Fibroblast of villous mesenchyme (primary cell): ENCODE measurements at regions not wholly inside any gene's neighbourhood (a gene's known extent, or its start where the extent isn't known, plus 50 kb on each side); places are given as distances from the start of the nearest gene placed in this dataset.

Experiments
- DNase-seq: peaks from one replicate; pipeline ENCODE4 v3.0.0-alpha.2; 2010; ENCODE audit warnings: low read depth
- H3K4me3 ChIP-seq: 2 replicates; pipeline ENCODE4 v1.5.1; 2011; ENCODE audit warnings: low read depth, mild to moderate bottlenecking, low read length
- TF ChIP-seq, protein P1 (sequence below): IDR thresholded peaks from 2 replicates; pipeline ENCODE4 v1.5.1; 2012; ENCODE audit warnings: low read depth, mild to moderate bottlenecking, low read length; ENCODE audit not compliant: insufficient read depth

DNA sequence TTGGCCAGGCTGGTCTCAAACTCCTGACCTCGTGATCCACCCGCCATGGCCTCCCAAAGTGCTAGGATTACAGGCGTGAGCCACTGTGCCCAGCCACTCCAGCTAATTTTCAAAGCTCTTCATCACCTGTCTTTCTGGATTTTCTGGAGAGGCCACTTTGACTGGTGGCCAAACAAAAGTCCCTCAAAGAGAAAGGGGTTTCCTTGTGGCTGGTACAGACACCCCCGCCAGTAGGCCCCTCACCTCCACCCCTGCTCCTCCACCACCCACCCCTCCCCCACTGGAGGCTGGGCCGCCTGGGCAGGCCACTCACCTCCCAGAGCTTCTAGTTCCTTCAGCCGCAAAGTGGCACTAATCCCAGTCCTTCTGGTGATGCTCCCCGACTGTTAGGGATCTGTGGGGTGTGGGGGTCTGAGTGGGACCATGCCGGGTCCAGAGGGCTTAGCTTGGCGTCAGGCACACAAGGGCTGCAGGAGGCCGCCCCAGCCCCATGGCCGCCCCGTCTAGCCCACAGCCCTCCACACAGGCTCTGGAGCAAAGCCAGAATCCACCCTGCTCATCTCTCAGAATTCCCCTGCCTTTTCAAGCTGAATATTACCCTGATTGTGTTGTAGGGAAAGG lies 182.0 kb upstream of the IER5L start:
- TF ChIP-seq, protein P1, sequence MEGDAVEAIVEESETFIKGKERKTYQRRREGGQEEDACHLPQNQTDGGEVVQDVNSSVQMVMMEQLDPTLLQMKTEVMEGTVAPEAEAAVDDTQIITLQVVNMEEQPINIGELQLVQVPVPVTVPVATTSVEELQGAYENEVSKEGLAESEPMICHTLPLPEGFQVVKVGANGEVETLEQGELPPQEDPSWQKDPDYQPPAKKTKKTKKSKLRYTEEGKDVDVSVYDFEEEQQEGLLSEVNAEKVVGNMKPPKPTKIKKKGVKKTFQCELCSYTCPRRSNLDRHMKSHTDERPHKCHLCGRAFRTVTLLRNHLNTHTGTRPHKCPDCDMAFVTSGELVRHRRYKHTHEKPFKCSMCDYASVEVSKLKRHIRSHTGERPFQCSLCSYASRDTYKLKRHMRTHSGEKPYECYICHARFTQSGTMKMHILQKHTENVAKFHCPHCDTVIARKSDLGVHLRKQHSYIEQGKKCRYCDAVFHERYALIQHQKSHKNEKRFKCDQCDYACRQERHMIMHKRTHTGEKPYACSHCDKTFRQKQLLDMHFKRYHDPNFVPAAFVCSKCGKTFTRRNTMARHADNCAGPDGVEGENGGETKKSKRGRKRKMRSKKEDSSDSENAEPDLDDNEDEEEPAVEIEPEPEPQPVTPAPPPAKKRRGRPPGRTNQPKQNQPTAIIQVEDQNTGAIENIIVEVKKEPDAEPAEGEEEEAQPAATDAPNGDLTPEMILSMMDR, result no peak
- no peak overlapping the region for H3K4me3 ChIP-seq
- DNase-seq, result no peak

DNA sequence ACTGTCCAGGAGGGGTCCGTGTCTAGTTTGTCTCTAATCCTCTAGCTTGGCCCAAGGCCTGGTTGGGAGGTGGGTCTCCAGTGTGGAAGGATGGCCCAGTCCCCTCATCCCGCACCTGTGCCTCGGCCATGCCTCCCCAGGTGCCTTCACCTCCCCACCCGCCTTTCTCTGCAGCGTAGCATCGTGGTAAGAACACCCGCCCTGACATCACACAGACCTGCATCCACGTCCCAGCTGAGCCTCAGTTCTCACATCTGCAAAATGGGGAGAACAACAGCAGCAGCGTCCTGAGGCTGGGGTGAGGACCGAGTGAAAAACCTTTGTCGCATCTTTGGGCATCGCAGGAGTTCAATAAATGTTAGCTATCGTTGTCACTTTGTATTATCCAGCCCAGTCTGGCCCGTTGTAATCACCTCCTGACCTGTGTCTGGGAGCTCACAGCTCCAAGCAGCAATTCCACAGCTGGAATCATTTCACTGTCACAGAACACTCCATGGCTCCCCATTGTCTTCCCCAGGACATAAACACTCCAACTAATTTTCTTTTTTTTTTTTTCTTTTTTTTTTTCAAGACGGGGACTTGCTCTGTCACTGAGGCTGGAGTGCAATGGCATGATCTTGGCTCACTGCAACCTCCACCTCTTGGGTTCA lies 181.2 kb upstream of the IER5L start:
- DNase-seq, result no peak
- TF ChIP-seq, protein P1, result no peak
- no peak overlapping the region for H3K4me3 ChIP-seq

DNA sequence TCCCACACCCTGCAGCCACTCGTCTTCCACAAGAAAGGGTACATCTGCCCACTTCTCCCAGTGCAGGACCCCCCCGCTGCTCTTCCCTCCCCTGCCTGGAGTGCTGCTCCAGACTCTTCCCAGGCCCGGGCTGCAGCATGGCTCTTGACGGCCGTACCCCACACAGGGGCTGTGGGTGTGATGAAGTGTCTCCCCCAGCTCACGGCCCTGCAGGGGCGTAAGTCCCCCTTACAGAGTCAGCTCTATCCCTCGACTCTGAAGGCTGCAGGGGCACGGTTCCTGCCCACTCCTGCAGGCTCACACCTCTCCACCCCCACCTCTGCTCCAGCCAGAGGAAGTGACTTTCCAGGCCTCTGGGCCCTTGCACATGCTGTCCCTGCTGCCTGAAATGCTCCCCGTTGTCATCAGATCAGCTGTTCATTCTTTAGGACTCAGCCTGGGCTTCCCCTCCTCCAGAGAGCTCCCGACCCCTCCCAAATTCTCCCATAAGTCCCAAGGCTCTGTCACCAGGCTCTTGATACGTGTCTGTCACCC lies 180.6 kb upstream of the IER5L start:
- TF ChIP-seq, protein P1, result no peak
- DNase-seq, result no peak
- no peak overlapping the region for H3K4me3 ChIP-seq

DNA sequence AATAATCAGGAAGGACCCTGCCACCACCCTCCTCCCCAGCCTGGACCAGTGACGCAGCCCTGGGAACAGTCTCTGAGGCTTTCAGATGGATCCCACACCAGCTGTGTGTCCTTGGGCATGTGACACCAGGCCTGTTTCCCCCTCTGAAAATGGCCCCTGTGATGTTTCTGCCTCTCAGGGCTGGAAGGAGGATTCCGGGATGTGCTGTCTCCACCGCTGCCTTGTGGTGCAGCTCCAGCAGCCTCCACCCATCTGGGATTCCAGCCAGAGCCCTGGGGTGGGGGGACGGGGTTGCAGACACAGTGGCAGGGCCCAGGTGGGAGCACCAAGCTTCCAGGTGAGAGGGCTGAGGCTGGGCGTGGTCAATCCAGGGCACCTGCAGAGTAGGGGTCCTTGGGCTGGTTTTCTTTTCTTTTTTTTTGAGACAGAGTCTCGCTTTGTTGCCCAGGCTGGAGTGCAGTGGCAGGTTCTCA lies 179.7 kb upstream of the IER5L start:
- H3K4me3 ChIP-seq, result no peak overlapping the region
- TF ChIP-seq, protein P1, result no peak
- no peak for DNase-seq

DNA sequence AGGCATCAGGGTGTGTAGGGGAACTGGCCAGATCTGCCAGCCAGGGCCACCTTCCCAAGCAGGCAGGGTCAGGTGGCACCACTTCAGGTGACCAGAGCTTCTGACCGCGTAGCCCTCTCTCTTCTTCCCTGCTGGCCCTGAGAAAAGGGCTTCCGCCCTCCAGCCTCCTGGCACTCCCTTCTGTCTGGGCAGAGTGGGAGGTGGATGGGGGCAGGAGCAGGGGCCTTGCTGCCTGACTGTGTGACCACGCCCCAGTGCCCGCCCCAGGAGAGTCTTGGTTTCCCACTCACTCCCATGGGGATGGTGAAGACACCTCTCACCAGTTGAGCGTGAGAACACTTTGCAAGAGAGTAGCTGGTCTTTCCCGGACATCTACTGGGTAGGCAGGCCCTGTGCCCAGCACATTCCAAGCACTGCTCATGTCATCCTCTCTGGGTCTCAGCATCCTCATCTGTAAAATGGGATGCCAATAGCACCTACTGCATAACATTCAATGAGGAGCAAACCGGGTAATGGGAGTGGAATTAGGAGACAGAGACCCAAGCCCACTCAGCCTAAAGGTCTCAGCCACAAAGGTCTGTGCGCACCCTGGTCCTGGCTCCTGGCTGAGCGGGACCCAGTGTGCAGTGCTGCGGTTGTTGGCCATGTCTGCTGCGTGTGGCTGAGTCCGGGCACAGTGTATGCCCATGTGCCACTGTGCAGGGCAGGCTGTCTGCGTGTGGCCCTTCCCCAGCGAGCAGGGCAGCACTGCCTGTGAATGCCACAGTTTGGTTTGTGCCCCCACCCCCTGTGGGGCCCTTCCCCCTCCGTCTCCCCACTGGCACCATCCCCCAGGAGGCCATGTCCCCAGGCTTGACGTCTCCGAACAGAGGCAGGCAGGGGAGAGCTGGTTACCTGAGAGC lies 179.1 kb upstream of the IER5L start:
- no peak for DNase-seq
- no peak overlapping the region for H3K4me3 ChIP-seq
- TF ChIP-seq, protein P1, result no peak

DNA sequence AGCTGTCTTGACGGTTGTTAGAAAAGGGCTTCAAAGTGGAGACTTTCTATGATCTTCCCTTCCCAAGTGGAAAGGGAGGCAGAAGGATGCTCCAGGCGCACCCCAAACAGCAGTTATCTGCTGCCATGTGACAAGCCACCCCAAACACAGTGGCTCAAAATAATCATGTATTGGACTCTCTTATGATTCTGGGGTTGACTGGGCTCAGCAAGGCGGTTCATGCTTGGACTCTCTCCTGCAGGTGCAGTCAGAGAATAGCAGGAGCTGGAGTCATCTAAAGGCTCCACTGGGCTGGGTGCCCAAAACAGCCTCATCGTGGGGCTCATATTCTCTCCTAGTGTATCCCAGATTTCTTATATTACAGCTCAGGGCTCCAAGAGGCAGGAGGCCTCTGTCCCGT lies 177.6 kb upstream of the IER5L start:
- no peak overlapping the region for H3K4me3 ChIP-seq
- TF ChIP-seq, protein P1, result no peak
- no peak for DNase-seq
